ENCODE measurements at regions not wholly inside any gene's neighbourhood (a gene's known extent, or its start where the extent isn't known, plus 50 kb on each side); places are given as distances from the start of the nearest gene placed in this dataset.

DNA sequence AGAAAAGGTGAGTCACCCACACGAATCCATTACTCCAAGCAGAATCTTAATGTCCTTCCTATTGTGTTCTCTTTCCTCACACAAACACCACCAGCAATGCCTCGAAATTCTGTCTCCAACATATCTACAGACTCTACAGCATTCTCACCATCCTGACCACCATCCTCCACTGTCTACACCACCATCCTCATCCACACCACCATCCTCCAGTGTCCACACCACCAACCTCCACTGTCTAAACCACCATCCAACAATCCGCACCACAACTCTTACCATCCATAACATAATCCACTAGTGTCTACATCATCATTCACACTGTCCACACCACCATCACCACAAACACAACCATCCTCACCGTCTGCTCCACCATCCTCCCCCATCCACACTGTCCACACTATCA lies 121.6 kb upstream of the ALKAL2 start:
- no peak overlapping the region for H3K27ac ChIP-seq (ENCODE audit: low read depth in 1 of 2, low read length in 2 of 2)
- DNase-seq = no peak
- no peak overlapping the region for H3K4me3 ChIP-seq (ENCODE audit: low read length in 2 of 2)
- H3K27me3 ChIP-seq (ENCODE audit: control insufficient read depth in 1 of 2, insufficient read depth in 2 of 2, low read length in 1 of 2) = no peaks in the 10 kb centered on the region
- intact Hi-C loops (cut with DNase I) = no loop called here
- H3K9me3 ChIP-seq (ENCODE audit: control insufficient read depth, low read length) = no peaks in the 10 kb centered on the region
- H3K4me1 ChIP-seq (ENCODE audit: control insufficient read depth in 1 of 2, insufficient read depth in 2 of 2, low read length in 2 of 2) = no peaks in the 10 kb centered on the region
- peak; percentile 19 for ATAC-seq (ENCODE audit: low FRiP score)
- no peaks in the 10 kb centered on the region for H3K36me3 ChIP-seq (ENCODE audit: control insufficient read depth in 1 of 2, insufficient read depth in 2 of 2, low read length in 1 of 2)
- 86 to 91% methylated on average over 4 of the region's 4 CpGs for WGBS, 2 donors

- intact Hi-C loops (cut with DNase I) = no loop called here
- no peaks in the 10 kb centered on the region for H3K27me3 ChIP-seq (ENCODE audit: control insufficient read depth in 1 of 2, insufficient read depth in 2 of 2, low read length in 1 of 2)
- H3K36me3 ChIP-seq (ENCODE audit: control insufficient read depth in 1 of 2, insufficient read depth in 2 of 2, low read length in 1 of 2) = no peaks in the 10 kb centered on the region
- ATAC-seq (ENCODE audit: low FRiP score) (no peak), DNase-seq (no peak)
- H3K4me3 ChIP-seq (ENCODE audit: low read length in 2 of 2) = no peak overlapping the region
- H3K27ac ChIP-seq (ENCODE audit: low read depth in 1 of 2, low read length in 2 of 2) = no peak overlapping the region
- H3K4me1 ChIP-seq (ENCODE audit: control insufficient read depth in 1 of 2, insufficient read depth in 2 of 2, low read length in 2 of 2) = no peaks in the 10 kb centered on the region
- WGBS, 2 donors = 70 to 77% methylated on average over 9 of the region's 9 CpGs
- peaks cover 3% of the 10 kb centered on the region for H3K9me3 ChIP-seq (ENCODE audit: control insufficient read depth, low read length)
These were observed 119.7 kb upstream of the ALKAL2 start for GRCh38 chr2:407630-408029.

DNA sequence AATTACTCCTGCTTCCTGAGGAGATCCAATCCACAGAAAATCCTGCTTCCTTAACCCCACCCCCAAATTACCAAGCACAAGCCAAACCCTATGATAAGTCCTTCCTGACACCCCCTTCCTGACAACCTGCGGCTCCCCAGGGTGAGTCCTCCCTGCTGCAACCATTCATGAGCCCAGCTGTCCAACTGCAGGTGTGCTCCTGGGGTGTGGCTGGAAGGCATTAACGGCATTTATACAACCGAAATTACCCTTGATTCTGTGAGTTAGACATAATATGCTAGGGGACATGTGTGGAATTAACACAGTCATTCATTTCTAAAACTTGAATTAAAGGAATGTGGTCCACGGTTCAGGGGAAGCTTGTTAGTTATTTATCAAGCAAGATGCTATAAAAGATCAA lies 119.0 kb upstream of the ALKAL2 start:
- H3K4me3 ChIP-seq (ENCODE audit: low read length in 2 of 2) = no peak overlapping the region
- DNase-seq = no peak
- H3K27me3 ChIP-seq (ENCODE audit: control insufficient read depth in 1 of 2, insufficient read depth in 2 of 2, low read length in 1 of 2) = no peaks in the 10 kb centered on the region
- H3K4me1 ChIP-seq (ENCODE audit: control insufficient read depth in 1 of 2, insufficient read depth in 2 of 2, low read length in 2 of 2) = no peaks in the 10 kb centered on the region
- intact Hi-C loops (cut with DNase I) = no loop called here
- WGBS, 2 donors = 74 to 77% methylated on average over 4 of the region's 4 CpGs
- peaks cover 3% of the 10 kb centered on the region for H3K9me3 ChIP-seq (ENCODE audit: control insufficient read depth, low read length)
- no peaks in the 10 kb centered on the region for H3K36me3 ChIP-seq (ENCODE audit: control insufficient read depth in 1 of 2, insufficient read depth in 2 of 2, low read length in 1 of 2)
- ATAC-seq (ENCODE audit: low FRiP score) = no peak
- no peak overlapping the region for H3K27ac ChIP-seq (ENCODE audit: low read depth in 1 of 2, low read length in 2 of 2)

DNA sequence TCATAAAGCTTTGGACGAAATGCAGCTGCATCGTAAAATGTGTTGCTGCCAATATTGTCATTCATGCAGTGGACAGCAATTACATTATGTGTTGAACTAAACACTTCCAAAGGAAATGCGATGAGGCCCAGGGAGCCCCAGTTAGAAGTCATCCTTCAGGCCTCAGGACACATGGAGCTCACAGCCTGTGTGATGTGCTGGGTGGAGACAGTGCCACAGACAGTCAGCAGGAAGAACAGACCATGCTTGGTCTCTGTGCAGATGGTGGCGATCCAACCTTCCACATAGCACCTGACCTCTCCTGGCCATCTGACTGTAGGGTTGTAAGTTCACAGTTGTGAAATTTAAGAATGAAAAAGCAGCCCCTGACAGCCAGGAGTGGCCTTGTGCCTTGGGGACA lies 118.3 kb upstream of the ALKAL2 start:
- H3K4me3 ChIP-seq (ENCODE audit: low read length in 2 of 2) = no peak overlapping the region
- no peak overlapping the region for H3K27ac ChIP-seq (ENCODE audit: low read depth in 1 of 2, low read length in 2 of 2)
- DNase-seq (no peak), ATAC-seq (ENCODE audit: low FRiP score) (no peak)
- no peaks in the 10 kb centered on the region for H3K27me3 ChIP-seq (ENCODE audit: control insufficient read depth in 1 of 2, insufficient read depth in 2 of 2, low read length in 1 of 2)
- H3K9me3 ChIP-seq (ENCODE audit: control insufficient read depth, low read length) = peaks cover 3% of the 10 kb centered on the region
- H3K36me3 ChIP-seq (ENCODE audit: control insufficient read depth in 1 of 2, insufficient read depth in 2 of 2, low read length in 1 of 2) = no peaks in the 10 kb centered on the region
- H3K4me1 ChIP-seq (ENCODE audit: control insufficient read depth in 1 of 2, insufficient read depth in 2 of 2, low read length in 2 of 2) = no peaks in the 10 kb centered on the region
- intact Hi-C loops (cut with DNase I) = no loop called here
- WGBS, 2 donors = 91 to 94% methylated on average over 4 of the region's 4 CpGs

GRCh38 chr2:404581-404980 lies 116.7 kb upstream of the ALKAL2 start:
- 91% methylated on average over 2 of the region's 2 CpGs for WGBS, 2 donors
- Histone ChIP-seq H3K36me3 (ENCODE audit: control insufficient read depth in 1 of 2, insufficient read depth in 2 of 2, low read length in 1 of 2) (no peaks in the 10 kb centered on the region), H3K9me3 (ENCODE audit: control insufficient read depth, low read length) (peaks cover 3% of the 10 kb centered on the region), H3K27ac (ENCODE audit: low read depth in 1 of 2, low read length in 2 of 2) (no peak overlapping the region), H3K27me3 (ENCODE audit: control insufficient read depth in 1 of 2, insufficient read depth in 2 of 2, low read length in 1 of 2) (no peaks in the 10 kb centered on the region), H3K4me3 (ENCODE audit: low read length in 2 of 2) (no peak overlapping the region), H3K4me1 (ENCODE audit: control insufficient read depth in 1 of 2, insufficient read depth in 2 of 2, low read length in 2 of 2) (no peaks in the 10 kb centered on the region)
- DNase-seq = no peak
- intact Hi-C loops (cut with DNase I) = no loop called here
- ATAC-seq (ENCODE audit: low FRiP score) = no peak

GRCh38 chr2:403682-404081 lies 115.8 kb upstream of the ALKAL2 start:
- no peak overlapping the region for H3K4me3 ChIP-seq (ENCODE audit: low read length in 2 of 2)
- ATAC-seq (ENCODE audit: low FRiP score) = no peak
- H3K36me3 ChIP-seq (ENCODE audit: control insufficient read depth in 1 of 2, insufficient read depth in 2 of 2, low read length in 1 of 2) = no peaks in the 10 kb centered on the region
- no peaks in the 10 kb centered on the region for H3K27me3 ChIP-seq (ENCODE audit: control insufficient read depth in 1 of 2, insufficient read depth in 2 of 2, low read length in 1 of 2)
- DNase-seq = no peak
- H3K9me3 ChIP-seq (ENCODE audit: control insufficient read depth, low read length) = peaks cover 3% of the 10 kb centered on the region
- no peak overlapping the region for H3K27ac ChIP-seq (ENCODE audit: low read depth in 1 of 2, low read length in 2 of 2)
- H3K4me1 ChIP-seq (ENCODE audit: control insufficient read depth in 1 of 2, insufficient read depth in 2 of 2, low read length in 2 of 2) = no peaks in the 10 kb centered on the region
- intact Hi-C loops (cut with DNase I) = no loop called here

- DNase-seq (no peak), ATAC-seq (ENCODE audit: low FRiP score) (no peak)
- Histone ChIP-seq H3K4me3 (ENCODE audit: low read length in 2 of 2) (no peak overlapping the region), H3K27ac (ENCODE audit: low read depth in 1 of 2, low read length in 2 of 2) (no peak overlapping the region), H3K9me3 (ENCODE audit: control insufficient read depth, low read length) (peaks cover 3% of the 10 kb centered on the region), H3K4me1 (ENCODE audit: control insufficient read depth in 1 of 2, insufficient read depth in 2 of 2, low read length in 2 of 2) (no peaks in the 10 kb centered on the region), H3K27me3 (ENCODE audit: control insufficient read depth in 1 of 2, insufficient read depth in 2 of 2, low read length in 1 of 2) (no peaks in the 10 kb centered on the region), H3K36me3 (ENCODE audit: control insufficient read depth in 1 of 2, insufficient read depth in 2 of 2, low read length in 1 of 2) (no peaks in the 10 kb centered on the region)
- WGBS, 2 donors = 93% methylated on average over 3 of the region's 3 CpGs
- intact Hi-C loops (cut with DNase I) = no loop called here
These were observed 114.8 kb upstream of the ALKAL2 start for GRCh38 chr2:402721-403120.

- Histone ChIP-seq H3K9me3 (ENCODE audit: control insufficient read depth, low read length) (peaks cover 3% of the 10 kb centered on the region), H3K4me3 (ENCODE audit: low read length in 2 of 2) (no peak overlapping the region), H3K4me1 (ENCODE audit: control insufficient read depth in 1 of 2, insufficient read depth in 2 of 2, low read length in 2 of 2) (no peaks in the 10 kb centered on the region), H3K27ac (ENCODE audit: low read depth in 1 of 2, low read length in 2 of 2) (no peak overlapping the region), H3K36me3 (ENCODE audit: control insufficient read depth in 1 of 2, insufficient read depth in 2 of 2, low read length in 1 of 2) (no peaks in the 10 kb centered on the region), H3K27me3 (ENCODE audit: control insufficient read depth in 1 of 2, insufficient read depth in 2 of 2, low read length in 1 of 2) (no peaks in the 10 kb centered on the region)
- ATAC-seq (ENCODE audit: low FRiP score) (no peak), DNase-seq (no peak)
- intact Hi-C loops (cut with DNase I) = no loop called here
- WGBS, 2 donors = 92 to 97% methylated on average over 3 of the region's 3 CpGs
These were observed 114.3 kb upstream of the ALKAL2 start for GRCh38 chr2:402206-402605.

- no peak for ATAC-seq (ENCODE audit: low FRiP score)
- Histone ChIP-seq H3K36me3 (ENCODE audit: control insufficient read depth in 1 of 2, insufficient read depth in 2 of 2, low read length in 1 of 2) (no peaks in the 10 kb centered on the region), H3K9me3 (ENCODE audit: control insufficient read depth, low read length) (peaks cover 3% of the 10 kb centered on the region), H3K4me1 (ENCODE audit: control insufficient read depth in 1 of 2, insufficient read depth in 2 of 2, low read length in 2 of 2) (no peaks in the 10 kb centered on the region), H3K4me3 (ENCODE audit: low read length in 2 of 2) (no peak overlapping the region), H3K27ac (ENCODE audit: low read depth in 1 of 2, low read length in 2 of 2) (no peak overlapping the region), H3K27me3 (ENCODE audit: control insufficient read depth in 1 of 2, insufficient read depth in 2 of 2, low read length in 1 of 2) (no peaks in the 10 kb centered on the region)
- intact Hi-C loops (cut with DNase I) = no loop called here
- DNase-seq = no peak
- 83 to 84% methylated on average over 14 of the region's 14 CpGs for WGBS, 2 donors
These were observed 113.3 kb upstream of the ALKAL2 start for GRCh38 chr2:401019-401679.
